ACHN (cell line): ENCODE measurements at regions not wholly inside any gene's neighbourhood (a gene's known extent, or its start where the extent isn't known, plus 50 kb on each side); places are given as distances from the start of the nearest gene placed in this dataset.

Experiments
- DNase-seq: peaks from one replicate; pipeline ENCODE4 v3.0.0-alpha.2; 2015
- in situ Hi-C: cut with HindIII; loops from 2 replicates; pipeline ENCODE4 v1.10.0; 2017; ENCODE audit warnings: low sequenced_read_pairs, low pct_ligation_motif_present, low pct_unique_long_range_greater_than_20kb

- DNase-seq = no peak
- in situ Hi-C loops = no loop called here
These were observed 129.3 kb upstream of the TPM1 start for GRCh38 chr15:62913246-62913645.

- no peak for DNase-seq
- in situ Hi-C loops = no loop called here
These were observed 128.0 kb upstream of the TPM1 start for GRCh38 chr15:62914461-62915079.

DNA sequence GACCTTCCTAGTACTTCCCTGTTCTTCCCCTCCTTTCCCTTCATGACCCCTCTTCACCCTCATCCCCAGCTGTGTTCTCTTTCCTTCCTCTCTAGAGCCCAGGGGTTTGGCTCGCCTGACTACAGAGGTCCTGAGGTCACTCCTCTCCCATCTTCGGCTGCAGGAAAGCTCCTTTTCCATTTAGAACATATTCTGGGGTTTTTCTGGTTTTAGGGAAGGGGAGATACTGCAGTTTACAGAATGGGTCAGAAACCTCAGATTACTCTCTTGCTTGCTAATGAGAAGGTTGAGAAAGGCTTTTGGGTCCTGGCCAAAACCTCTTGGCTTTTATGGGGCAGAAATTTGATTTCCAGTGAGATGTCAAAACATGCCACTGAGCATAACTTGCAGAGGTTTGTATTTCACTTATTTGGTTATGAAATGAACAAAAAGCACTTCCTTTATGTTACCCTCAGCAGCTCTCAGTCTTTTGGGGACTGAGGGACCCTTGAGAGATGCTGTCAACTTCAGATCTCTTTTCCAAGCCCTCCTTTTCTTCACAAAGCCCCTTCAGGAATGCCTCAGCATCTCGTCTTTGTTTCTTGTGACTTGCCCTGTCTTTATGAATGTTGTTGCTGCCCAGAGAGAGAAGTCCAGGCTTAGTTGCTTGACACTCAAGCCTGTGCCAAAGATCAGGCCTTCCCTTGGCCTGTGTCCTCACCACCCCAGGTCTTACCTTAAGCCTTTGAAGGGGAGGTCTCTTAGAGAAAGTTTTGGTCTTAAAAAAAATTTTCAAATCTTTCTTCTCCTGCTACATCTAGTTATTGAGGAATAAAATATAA, 121.7 kb upstream of the TPM1 start:
- DNase-seq = no peak
- in situ Hi-C loops = no loop called here

DNA sequence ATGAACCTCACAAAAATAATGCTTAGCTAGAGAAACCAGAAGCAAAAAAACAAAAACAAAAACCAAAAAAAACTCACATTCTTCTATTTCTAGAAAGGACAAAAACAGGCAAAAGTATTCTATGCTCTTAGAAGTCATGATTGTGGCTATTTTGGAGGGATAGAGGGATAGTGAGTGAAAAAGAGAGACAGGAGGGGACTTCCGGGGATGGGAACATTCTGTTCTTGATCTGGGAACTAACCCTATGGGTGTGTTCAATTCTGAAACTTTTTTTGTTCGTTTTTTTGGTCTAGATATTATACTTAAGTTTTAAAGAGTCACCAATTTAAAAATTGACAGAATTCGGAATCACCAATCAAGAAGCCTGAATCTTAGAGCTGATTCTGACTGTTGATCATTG, 120.0 kb upstream of the TPM1 start:
- in situ Hi-C loops = no loop called here
- DNase-seq = no peak

- no peak for DNase-seq
- in situ Hi-C loops = no loop called here
These were observed 116.7 kb upstream of the TPM1 start for GRCh38 chr15:62925875-62926274.

- in situ Hi-C loops = no loop called here
- peak; percentile 9 for DNase-seq
These were observed 115.4 kb upstream of the TPM1 start for GRCh38 chr15:62927196-62927595.

DNA sequence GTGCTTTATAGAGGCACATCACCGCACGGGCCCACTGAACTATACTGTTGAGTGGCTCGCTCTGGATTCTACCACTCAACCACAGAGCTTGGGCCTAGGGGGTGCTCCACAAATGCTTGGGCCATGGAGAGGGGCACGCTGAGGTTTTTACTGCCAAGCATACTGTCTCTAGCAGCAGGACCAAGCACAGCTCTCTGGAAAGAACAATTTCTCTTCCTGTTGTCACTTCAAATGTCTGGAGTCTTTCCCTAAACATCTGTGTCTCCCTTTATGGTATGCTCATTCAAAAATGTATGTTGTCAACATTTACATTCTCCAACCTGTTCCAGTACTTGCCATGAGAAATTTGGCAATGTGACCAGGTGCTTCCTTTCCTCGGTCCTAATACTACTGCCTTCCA, 114.7 kb upstream of the TPM1 start:
- in situ Hi-C loops = no loop called here
- DNase-seq = no peak

DNA sequence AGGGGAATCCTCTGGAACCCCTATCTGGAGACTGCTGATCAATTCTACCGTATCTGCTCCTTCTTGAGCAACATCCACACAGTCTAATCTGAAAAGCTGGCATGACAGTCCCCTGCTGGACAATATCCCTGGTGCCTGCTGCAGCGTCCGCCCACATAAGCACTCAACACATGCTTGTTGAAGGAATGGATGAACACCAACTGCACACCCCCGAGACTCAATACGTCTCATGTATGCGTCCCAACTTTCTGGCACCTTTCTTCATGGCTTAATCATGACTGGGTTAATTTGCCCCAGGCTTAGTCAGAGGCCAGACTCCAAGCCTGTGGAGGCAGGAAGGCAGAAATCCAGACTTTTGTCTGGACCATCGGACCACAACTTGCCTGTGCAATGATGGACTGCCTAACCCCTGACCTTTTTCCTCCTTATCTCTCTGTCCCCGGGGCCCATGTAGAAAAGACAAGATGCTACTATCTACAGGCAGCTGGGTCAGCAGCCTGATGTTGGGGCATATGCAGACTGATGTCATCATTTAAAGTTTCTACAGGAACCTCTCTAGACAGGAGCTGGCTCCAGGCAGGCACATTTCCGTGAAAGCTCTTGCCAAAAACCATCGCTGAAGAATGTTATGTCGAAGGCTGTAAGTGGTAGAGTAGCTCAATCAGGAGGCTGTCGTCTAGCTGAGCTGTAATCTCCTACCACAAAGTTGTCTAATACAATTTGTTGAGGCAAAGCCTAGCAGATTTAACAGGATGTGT, 114.1 kb upstream of the TPM1 start:
- in situ Hi-C loops = no loop called here
- peak; percentile 33 for DNase-seq

- in situ Hi-C loops = no loop called here
- peak; percentile 31 for DNase-seq
These were observed 113.6 kb upstream of the TPM1 start for GRCh38 chr15:62929000-62929357.

GRCh38 chr15:62931650-62932049, 110.9 kb upstream of the TPM1 start:
- no peak for DNase-seq
- in situ Hi-C loops = no loop called here

DNA sequence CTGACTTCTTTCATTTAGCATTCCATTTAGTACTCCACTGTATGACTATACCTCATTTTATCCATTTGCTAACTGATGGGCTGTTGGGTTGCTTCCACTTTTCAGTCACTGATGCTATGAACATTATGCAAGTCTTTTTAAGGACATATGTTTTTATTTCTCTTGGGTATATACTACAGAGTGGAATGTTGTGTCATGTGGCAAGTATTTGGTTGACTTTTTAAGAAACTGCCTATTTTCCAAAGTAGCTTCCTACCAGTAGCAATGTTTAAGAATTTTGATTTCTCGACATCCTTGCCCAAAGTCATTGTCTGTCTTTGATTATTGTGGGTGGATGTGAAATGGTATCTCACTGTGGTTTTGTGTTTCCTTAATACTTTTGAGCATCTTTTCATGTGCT, 110.1 kb upstream of the TPM1 start:
- in situ Hi-C loops = no loop called here

DNA sequence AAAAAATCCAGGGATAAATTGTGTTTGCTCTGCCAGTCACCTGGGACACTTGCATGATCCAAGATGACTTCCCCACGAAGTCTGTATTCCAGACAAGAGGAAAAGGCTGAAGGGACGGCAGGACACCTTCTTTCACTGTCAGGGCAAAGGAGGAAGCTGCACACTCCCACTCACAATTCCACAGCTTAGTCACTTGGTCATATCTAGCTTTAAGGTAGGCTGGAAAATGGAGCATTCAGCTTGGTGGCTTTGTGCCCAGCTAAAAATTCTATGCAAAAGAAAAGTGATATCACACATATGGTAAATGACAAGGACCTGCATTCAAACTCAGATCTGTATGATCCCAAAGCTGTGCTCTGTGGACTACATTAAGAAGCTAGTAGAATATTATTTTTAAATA, 109.2 kb upstream of the TPM1 start:
- no peak for DNase-seq
- in situ Hi-C loops = no loop called here

More for the DNA sequence above, 110.1 kb upstream of the TPM1 start:
- no peak for DNase-seq

DNA sequence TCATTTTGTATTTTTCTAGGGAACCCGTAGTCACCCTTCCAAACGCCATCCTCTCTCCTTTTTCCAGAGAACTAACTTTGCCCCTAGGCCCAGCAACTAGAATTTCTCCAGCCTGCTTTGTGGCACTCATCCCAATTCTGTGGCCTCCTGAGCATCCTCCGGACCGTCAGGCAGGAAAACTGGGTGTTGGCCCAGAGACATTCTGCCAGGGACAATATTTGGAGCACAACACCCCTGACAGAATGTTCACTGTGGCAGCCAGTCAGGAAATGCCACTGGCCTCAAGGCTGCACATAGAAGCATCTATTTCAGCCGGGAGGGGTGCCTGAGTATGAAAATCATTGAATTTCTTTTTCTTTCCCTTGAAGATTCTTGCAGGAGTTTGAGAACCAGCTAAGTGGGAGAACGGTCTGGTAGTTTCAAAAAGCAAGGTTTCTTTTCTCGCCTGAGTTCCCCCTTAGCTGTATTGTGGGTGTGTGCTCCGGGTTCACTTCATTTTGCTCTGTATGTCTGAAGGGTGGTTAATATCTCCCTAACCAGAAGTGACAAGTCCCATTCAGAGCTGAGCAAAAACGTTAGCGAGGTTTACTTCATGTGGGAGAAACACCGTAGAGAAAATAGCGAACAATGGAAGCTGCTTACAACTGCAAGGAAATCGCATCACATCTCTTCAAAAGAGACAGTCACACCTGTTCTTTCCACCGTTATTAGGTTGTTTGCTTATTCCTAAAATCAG, 108.1 kb upstream of the TPM1 start:
- in situ Hi-C loops = no loop called here

DNA sequence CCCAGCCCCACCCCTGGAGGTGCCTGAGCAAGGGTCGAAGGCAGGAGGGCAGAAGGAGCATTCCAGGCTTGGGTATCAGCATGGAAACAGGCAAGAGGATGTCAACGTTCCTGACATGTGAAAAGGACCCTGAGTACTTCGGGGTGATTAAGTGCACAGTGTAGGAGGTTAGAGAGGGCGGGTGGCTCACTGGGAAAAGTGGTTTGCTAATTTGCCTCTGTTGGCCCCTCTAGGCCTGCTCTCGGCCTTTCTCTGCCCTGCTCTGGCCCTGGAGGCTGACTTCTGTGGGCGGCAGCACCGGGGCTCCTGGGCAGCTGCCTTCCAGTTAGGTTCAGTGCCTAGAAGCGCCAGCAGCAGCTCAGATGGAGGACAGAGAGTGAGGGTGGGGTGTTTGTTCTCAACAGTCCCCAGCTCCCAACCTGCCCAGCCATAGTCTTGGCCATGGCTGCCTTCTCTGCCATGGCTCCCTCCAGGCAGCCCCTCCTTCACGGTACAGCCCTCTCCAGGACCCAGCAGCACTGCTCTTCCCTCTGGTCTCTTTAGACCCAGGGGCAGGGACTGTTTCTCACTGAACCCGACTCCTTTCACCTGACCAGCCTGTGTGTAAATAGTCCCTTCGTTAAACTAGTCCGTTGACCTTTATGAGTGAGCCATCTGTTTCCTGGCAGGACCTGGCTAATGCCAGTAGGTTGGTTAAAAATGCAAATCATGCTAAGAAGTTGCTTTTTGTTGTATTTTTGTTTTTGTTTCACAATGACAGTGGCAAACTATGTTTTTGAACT, 107.1 kb upstream of the TPM1 start:
- in situ Hi-C loops = no loop called here

More for the DNA sequence above, 108.1 kb upstream of the TPM1 start:
- no peak for DNase-seq

DNA sequence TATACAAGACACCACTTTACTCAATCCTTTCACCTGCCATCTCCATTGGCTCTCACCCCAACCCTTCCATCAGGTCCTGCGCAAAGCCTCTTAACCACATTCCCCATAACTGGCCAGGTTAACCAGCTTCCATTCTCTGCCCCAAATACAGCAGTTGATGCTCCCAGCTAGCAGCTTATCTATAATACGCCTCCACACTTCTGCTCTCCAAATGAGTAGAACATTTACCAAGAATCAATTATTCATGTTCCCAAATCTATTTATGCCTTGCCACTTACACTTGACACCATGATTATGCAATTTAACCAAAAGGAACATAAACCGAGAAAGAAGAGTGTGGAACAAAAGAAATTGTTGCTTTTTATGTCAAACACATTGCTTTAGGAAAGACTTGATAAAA, 103.7 kb upstream of the TPM1 start:
- no peak for DNase-seq
- in situ Hi-C loops = no loop called here

More for the DNA sequence above, 107.1 kb upstream of the TPM1 start:
- DNase-seq = no peak

DNA sequence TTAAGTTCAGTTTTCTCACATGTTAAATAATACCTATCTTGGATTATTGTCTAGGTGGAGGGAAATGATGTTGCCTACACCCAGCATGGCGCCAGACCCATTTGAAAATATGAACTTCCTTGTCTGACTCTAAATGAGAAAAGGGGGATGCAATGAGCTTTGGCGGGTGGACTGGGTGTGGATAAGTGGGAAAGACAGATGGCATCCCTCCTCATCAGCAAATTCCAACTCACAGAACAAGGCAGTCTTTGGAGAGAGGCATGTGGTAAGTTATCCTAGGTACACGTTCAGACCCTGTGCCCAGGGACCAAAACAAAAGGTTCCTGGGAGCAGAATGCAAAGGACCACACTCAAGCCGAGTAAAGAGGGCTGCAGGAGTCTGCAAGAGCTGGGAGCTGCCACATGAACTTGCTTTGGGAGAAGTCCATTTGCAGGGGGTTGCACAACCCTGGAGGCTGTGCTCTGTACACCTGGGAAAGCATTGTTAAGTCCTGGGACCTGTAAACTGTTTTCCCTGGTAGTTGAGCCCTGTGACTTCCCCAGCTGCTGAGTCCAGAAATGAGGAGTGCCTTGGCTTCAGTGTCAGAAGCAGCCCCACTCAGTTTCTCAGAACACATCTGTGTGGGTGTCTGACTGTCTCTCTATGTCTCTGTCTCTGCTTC, 102.3 kb upstream of the TPM1 start:
- no peak for DNase-seq
- in situ Hi-C loops = no loop called here

DNA sequence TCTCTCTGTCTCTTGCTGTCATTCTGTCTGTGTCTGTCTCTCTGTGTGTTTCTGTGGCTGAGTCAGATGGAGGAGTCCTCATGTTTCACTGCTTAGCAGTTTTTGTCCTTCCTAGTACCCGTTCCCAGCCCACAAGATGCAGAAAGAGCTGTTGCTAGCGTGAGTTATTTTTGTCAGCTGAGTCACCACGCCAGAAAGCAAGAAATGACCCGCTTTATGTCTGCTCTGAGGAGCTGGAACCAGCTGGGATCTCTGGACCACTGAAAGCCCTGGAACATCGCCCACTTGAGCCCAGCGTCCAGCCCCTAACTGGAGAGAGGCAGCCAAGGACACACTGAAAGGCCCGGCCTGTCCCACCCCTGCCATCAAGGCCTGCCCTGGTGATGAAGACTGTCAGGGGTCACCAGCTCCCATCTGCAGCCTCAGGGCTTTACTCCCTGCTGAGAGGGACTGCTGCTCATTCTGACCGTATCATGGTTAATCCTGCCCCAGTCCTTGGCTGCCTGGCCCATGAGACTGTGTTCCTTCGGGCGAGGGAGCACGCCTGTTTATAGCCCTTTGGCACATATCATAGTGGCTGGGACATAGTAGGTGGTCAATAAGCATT, 101.7 kb upstream of the TPM1 start:
- peak; percentile 63 for DNase-seq
- in situ Hi-C loops = no loop called here
